OCI-LY7 (cell line): ENCODE measurements at regions not wholly inside any gene's neighbourhood (a gene's known extent, or its start where the extent isn't known, plus 50 kb on each side); places are given as distances from the start of the nearest gene placed in this dataset.

Experiments
- BruUV-seq: library from RNA; stranded (reverse); fragments of 400-500 nt; replicated peaks from 2 replicates; lab custom pipeline; 2021; lab: Mats Ljungman, UMichigan
- CTCF ChIA-PET: fragments of 300-600 bp; sonication (Branson Sonifier 250); formaldehyde crosslinking; loops from one replicate; lab custom pipeline; 2022; ENCODE audit warnings: antibody characterized with exemption; ENCODE audit not compliant: unreplicated experiment; lab: Charles Lee
- POLR2A ChIA-PET: fragments of 300-600 bp; sonication (Branson Sonifier 250); formaldehyde crosslinking; loops from one replicate; lab custom pipeline; 2022; ENCODE audit warnings: antibody characterized with exemption; lab: Charles Lee
- DNase-seq: peaks from one replicate; pipeline ENCODE4 v3.0.0-alpha.2; 2015; ENCODE audit warnings: low spot score
- H2AFZ ChIP-seq: fragments of 200-600 bp; sonication (generic), shearing (Covaris generic); 2 replicates; pipeline ENCODE4 v1.6.1; 2014; ENCODE audit warnings: mild to moderate bottlenecking, antibody characterized with exemption, low read length, moderate library complexity
- H3K27ac ChIP-seq: fragments of 200-600 bp; sonication (generic); 2 replicates; pipeline ENCODE4 v1.5.1; 2014; ENCODE audit warnings: mixed run types, low read depth, mild to moderate bottlenecking, moderate library complexity, low read length, inconsistent platforms; ENCODE audit not compliant: poor library complexity, severe bottlenecking
- H3K36me3 ChIP-seq: fragments of 200-600 bp; sonication (generic); 2 replicates; pipeline ENCODE4 v1.6.1; 2014; ENCODE audit warnings: mild to moderate bottlenecking, antibody characterized with exemption, low read length, moderate library complexity, mixed read lengths; ENCODE audit not compliant: insufficient read depth
- H3K4me1 ChIP-seq: fragments of 200-600 bp; sonication (generic); 2 replicates; pipeline ENCODE4 v1.5.1; 2014; ENCODE audit warnings: mild to moderate bottlenecking, low read length; ENCODE audit not compliant: insufficient read depth, poor library complexity, severe bottlenecking
- H3K4me2 ChIP-seq: fragments of 200-600 bp; sonication (generic); 2 replicates; pipeline ENCODE4 v1.6.1; 2014; ENCODE audit warnings: mild to moderate bottlenecking, low read length
- H3K4me3 ChIP-seq: fragments of 200-600 bp; sonication (generic); 2 replicates; pipeline ENCODE4 v1.5.1; 2014; ENCODE audit warnings: mild to moderate bottlenecking, low read depth, low read length; ENCODE audit not compliant: poor library complexity, severe bottlenecking
- H3K79me2 ChIP-seq: fragments of 200-600 bp; sonication (generic); 2 replicates; pipeline ENCODE4 v1.6.1; 2016; ENCODE audit warnings: low read depth, mild to moderate bottlenecking, low read length, moderate library complexity, mixed read lengths; ENCODE audit not compliant: insufficient read depth
- H3K9me2 ChIP-seq: fragments of 200-600 bp; sonication (generic); 2 replicates; pipeline ENCODE4 v1.6.1; 2016; ENCODE audit warnings: mild to moderate bottlenecking, low read length, mixed read lengths; ENCODE audit not compliant: insufficient read depth
- H3K9me3 ChIP-seq: fragments of 200-600 bp; sonication (generic); 2 replicates; pipeline ENCODE4 v1.6.1; 2014; ENCODE audit warnings: mild to moderate bottlenecking, mixed run types, low read length, mixed read lengths
- H4K20me1 ChIP-seq: fragments of 200-600 bp; sonication (generic); 2 replicates; pipeline ENCODE4 v1.6.1; 2014; ENCODE audit warnings: mild to moderate bottlenecking, antibody characterized with exemption, low read length, moderate library complexity, mixed read lengths; ENCODE audit not compliant: insufficient read depth
- EZH2phosphoT487 ChIP-seq: fragments of 200-600 bp; sonication (generic); IDR thresholded peaks from 2 replicates; pipeline ENCODE4 v1.6.1; 2018; ENCODE audit warnings: low read depth, borderline replicate concordance, mild to moderate bottlenecking, mixed run types, antibody characterized with exemption, low read length, moderate library complexity, mixed read lengths
- intact Hi-C: fragments of 100-400 bp; cut with micrococcal nuclease; formaldehyde crosslinking; loops from one replicate; pipeline ENCODE4 v1.10.0; 2022; ENCODE audit not compliant: unreplicated experiment
- TF ChIP-seq, protein P1 (sequence below): fragments of 200-600 bp; sonication (generic); conservative IDR thresholded peaks from 2 replicates; pipeline ENCODE4 v1.5.1; 2014; ENCODE audit warnings: mild to moderate bottlenecking, antibody characterized with exemption, low read length, moderate library complexity, mixed read lengths

DNA sequence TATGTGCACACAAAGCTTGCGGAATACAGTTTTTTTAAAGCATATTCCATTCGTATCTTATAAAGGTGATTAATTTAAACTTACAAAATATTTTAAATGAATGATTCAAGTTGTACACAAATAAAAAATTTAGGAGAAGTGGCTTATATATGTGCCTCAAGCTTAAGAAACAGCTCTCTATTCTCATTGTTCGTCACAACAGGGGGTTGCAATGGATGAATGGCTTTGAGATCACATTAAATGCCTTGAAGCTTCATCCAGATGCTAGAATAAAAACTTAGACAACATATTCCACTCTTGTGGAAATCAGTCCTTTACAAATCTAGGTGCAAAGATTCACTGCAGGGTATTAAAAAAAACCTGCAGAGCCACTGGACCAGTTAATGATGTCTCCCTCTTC is 303.9 kb upstream of the LRFN5 start:
- H3K9me3 ChIP-seq = no peaks in the 10 kb centered on the region
- H3K4me2 ChIP-seq = no peak overlapping the region
- H3K4me1 ChIP-seq = no peaks in the 10 kb centered on the region
- H2AFZ ChIP-seq = no peak overlapping the region
- intact Hi-C loops = no loop called here
- ChIA-PET POLR2A (interaction anchor here (0.5 kb wide), 1 partner anchor 50 kb away, joined by 3 read pairs; no protein-coding TSS in a partner anchor), CTCF (no interaction called here)
- no peak overlapping the region for H3K4me3 ChIP-seq
- TF ChIP-seq EZH2phosphoT487 = no peak
- TF ChIP-seq, protein P1, sequence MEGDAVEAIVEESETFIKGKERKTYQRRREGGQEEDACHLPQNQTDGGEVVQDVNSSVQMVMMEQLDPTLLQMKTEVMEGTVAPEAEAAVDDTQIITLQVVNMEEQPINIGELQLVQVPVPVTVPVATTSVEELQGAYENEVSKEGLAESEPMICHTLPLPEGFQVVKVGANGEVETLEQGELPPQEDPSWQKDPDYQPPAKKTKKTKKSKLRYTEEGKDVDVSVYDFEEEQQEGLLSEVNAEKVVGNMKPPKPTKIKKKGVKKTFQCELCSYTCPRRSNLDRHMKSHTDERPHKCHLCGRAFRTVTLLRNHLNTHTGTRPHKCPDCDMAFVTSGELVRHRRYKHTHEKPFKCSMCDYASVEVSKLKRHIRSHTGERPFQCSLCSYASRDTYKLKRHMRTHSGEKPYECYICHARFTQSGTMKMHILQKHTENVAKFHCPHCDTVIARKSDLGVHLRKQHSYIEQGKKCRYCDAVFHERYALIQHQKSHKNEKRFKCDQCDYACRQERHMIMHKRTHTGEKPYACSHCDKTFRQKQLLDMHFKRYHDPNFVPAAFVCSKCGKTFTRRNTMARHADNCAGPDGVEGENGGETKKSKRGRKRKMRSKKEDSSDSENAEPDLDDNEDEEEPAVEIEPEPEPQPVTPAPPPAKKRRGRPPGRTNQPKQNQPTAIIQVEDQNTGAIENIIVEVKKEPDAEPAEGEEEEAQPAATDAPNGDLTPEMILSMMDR = no peak
- no peaks in the 10 kb centered on the region for H3K79me2 ChIP-seq
- H4K20me1 ChIP-seq = no peaks in the 10 kb centered on the region
- H3K36me3 ChIP-seq = no peaks in the 10 kb centered on the region
- DNase-seq = no peak
- H3K9me2 ChIP-seq = no peaks in the 10 kb centered on the region
- H3K27ac ChIP-seq = no peak overlapping the region
- no TSS peak for BruUV-seq

DNA sequence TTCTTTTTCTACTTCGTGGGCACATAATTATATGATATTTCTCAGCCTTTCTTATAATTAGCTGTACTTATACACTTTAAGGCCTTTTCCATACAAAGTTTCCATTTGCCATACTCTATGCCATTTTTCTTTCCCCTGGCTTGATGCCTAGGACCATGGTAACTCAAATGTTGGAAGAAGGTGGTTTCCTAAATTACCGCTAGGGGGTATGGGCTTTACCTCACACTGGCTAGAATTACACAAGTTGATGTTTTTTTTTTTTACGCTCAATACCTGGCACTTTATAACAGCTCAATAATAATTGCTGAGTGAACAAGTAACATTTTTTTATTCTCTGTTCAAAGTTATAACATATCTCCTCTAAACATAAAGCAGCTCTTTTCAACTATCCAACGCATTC is 306.8 kb upstream of the LRFN5 start:
- no peak overlapping the region for H2AFZ ChIP-seq
- H4K20me1 ChIP-seq = no peaks in the 10 kb centered on the region
- TF ChIP-seq, protein P1 = no peak
- no peak for TF ChIP-seq EZH2phosphoT487
- H3K27ac ChIP-seq = no peak overlapping the region
- H3K9me3 ChIP-seq = no peaks in the 10 kb centered on the region
- no peaks in the 10 kb centered on the region for H3K4me1 ChIP-seq
- intact Hi-C loops = no loop called here
- DNase-seq = no peak
- no peak overlapping the region for H3K4me2 ChIP-seq
- no peak overlapping the region for H3K4me3 ChIP-seq
- H3K79me2 ChIP-seq = no peaks in the 10 kb centered on the region
- no peaks in the 10 kb centered on the region for H3K36me3 ChIP-seq
- no peaks in the 10 kb centered on the region for H3K9me2 ChIP-seq
- CTCF ChIA-PET = no interaction called here
- POLR2A ChIA-PET = no interaction called here
- no TSS peak for BruUV-seq

DNA sequence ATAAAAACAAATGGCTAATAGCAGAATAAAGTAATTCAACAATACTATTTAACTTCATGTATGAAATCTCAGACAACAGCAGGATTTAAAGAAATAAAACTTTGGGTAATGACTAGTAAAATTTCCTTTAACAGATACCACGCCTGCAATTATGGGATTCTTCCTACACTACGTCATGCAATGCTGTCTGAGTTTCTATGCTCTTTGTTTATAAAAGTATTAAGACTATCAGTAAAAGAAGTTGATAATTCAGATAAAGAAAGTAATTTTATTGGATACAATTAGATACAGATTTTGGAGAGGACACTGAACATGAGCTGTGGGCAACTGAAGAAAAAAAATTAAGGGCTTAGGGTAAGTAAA is 308.4 kb upstream of the LRFN5 start:
- intact Hi-C loops = no loop called here

More for the DNA sequence above, 308.4 kb upstream of the LRFN5 start:
- ChIA-PET POLR2A (no interaction called here), CTCF (no interaction called here)
- TF ChIP-seq, protein P1 = no peak
- TF ChIP-seq EZH2phosphoT487 = no peak
- H3K79me2 ChIP-seq = no peaks in the 10 kb centered on the region
- H2AFZ ChIP-seq = no peak overlapping the region
- H3K4me1 ChIP-seq = no peaks in the 10 kb centered on the region
- no peaks in the 10 kb centered on the region for H3K9me2 ChIP-seq
- H3K27ac ChIP-seq = no peak overlapping the region
- no peak overlapping the region for H3K4me2 ChIP-seq
- H3K4me3 ChIP-seq = no peak overlapping the region
- no peaks in the 10 kb centered on the region for H3K36me3 ChIP-seq
- no peaks in the 10 kb centered on the region for H4K20me1 ChIP-seq
- no TSS peak for BruUV-seq
- no peaks in the 10 kb centered on the region for H3K9me3 ChIP-seq
- DNase-seq = no peak
